OCI-LY7 (cell line): ENCODE measurements at regions not wholly inside any gene's neighbourhood (a gene's known extent, or its start where the extent isn't known, plus 50 kb on each side); places are given as distances from the start of the nearest gene placed in this dataset.

Experiments used
- EZH2phosphoT487 ChIP-seq: fragments of 200-600 bp; sonication (generic); IDR thresholded peaks from 2 replicates; pipeline ENCODE4 v1.6.1; 2018; ENCODE audit warnings: low read depth, borderline replicate concordance, mild to moderate bottlenecking, mixed run types, antibody characterized with exemption, low read length, moderate library complexity, mixed read lengths
- TF ChIP-seq, protein P1 (sequence below): fragments of 200-600 bp; sonication (generic); conservative IDR thresholded peaks from 2 replicates; pipeline ENCODE4 v1.5.1; 2014; ENCODE audit warnings: mild to moderate bottlenecking, antibody characterized with exemption, low read length, moderate library complexity, mixed read lengths

DNA sequence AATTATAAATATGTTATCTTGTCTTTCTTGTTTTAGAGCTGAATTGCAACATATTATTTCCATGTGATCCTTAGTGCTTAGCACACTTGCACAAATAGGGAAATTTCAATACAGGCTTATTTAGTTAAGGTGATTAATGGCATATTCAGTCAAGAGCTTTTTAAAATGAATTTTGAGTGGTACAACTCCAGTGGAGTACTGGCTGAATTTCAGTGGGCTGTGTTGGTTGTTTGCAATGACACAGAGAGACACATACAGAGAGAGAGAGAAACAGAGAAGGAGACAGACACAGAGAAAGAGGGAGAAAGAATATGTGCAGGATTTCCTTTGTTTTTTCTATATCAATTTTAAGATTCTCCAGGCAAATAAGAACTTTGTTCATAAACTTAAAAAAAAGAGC lies 766.9 kb downstream of the DNAJB9 start:
- TF ChIP-seq, protein P1, sequence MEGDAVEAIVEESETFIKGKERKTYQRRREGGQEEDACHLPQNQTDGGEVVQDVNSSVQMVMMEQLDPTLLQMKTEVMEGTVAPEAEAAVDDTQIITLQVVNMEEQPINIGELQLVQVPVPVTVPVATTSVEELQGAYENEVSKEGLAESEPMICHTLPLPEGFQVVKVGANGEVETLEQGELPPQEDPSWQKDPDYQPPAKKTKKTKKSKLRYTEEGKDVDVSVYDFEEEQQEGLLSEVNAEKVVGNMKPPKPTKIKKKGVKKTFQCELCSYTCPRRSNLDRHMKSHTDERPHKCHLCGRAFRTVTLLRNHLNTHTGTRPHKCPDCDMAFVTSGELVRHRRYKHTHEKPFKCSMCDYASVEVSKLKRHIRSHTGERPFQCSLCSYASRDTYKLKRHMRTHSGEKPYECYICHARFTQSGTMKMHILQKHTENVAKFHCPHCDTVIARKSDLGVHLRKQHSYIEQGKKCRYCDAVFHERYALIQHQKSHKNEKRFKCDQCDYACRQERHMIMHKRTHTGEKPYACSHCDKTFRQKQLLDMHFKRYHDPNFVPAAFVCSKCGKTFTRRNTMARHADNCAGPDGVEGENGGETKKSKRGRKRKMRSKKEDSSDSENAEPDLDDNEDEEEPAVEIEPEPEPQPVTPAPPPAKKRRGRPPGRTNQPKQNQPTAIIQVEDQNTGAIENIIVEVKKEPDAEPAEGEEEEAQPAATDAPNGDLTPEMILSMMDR = no peak
- no peak for TF ChIP-seq EZH2phosphoT487
